ENCODE measurements at regions not wholly inside any gene's neighbourhood (a gene's known extent, or its start where the extent isn't known, plus 50 kb on each side); places are given as distances from the start of the nearest gene placed in this dataset.

DNA sequence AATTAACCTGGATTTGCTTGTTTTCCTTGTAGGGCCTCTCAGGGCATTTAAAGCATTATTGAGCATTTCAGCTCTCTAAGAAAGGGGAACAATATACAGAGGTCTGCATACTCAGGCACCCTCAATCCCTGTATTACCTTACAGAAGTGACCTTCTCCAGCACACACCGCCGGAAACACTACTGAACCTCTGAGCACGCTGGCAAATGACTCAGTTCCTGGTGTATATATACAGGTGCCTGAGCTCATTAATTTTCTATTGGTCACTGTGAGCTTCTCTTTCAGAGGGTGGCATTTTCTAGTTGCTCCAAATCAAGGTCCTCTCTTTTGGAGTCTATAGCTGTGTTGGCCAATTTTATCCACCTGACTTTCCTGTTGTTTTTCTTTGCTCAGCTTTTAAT, 85.2 kb upstream of the COPS8 start:
- TF ChIP-seq POLR2A (IDR thresholded peaks at IDR 0.05; ENCODE audit: low read length) (no peak), GATA1 (IDR thresholded peaks at IDR 0.05; ENCODE audit: low read depth, low read length) (no peak)

Measured in erythroblast (primary cell).